ENCODE measurements at regions not wholly inside any gene's neighbourhood (a gene's known extent, or its start where the extent isn't known, plus 50 kb on each side); places are given as distances from the start of the nearest gene placed in this dataset.

DNA sequence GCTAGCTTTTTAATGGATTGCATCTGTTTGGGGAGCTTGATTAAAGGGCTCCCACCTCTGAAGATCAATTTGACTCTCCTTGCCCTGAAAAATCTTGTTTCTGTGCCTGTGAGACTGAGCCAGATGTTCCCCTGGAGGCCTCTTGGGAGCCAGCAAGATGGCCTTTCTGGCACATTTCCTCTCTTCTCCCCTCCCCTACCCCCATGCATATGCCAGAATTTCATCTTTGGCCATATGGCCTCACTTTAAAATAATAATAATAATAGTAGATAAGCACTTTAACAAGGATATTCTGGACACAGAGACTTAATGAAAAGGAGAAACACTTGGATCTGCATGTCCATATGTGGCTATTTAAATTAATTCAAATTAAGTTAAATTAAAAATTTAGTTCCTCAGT lies 144.1 kb upstream of the CES5A start:
- Mint-ChIP-seq H3K27ac (ENCODE audit: unreplicated experiment) (no peak overlapping the region), H3K4me1 (ENCODE audit: low read depth) (no peaks in the 10 kb centered on the region), H3K4me3 (ENCODE audit: unreplicated experiment) (no peak overlapping the region), H3K9me3 (ENCODE audit: low read depth) (peaks cover 2% of the 10 kb centered on the region), H3K36me3 (ENCODE audit: low read depth) (no peaks in the 10 kb centered on the region), H3K27me3 (ENCODE audit: low read depth) (no peaks in the 10 kb centered on the region)
- DNase-seq (ENCODE audit: low spot score) = no peak
- TF ChIP-seq, protein P1, sequence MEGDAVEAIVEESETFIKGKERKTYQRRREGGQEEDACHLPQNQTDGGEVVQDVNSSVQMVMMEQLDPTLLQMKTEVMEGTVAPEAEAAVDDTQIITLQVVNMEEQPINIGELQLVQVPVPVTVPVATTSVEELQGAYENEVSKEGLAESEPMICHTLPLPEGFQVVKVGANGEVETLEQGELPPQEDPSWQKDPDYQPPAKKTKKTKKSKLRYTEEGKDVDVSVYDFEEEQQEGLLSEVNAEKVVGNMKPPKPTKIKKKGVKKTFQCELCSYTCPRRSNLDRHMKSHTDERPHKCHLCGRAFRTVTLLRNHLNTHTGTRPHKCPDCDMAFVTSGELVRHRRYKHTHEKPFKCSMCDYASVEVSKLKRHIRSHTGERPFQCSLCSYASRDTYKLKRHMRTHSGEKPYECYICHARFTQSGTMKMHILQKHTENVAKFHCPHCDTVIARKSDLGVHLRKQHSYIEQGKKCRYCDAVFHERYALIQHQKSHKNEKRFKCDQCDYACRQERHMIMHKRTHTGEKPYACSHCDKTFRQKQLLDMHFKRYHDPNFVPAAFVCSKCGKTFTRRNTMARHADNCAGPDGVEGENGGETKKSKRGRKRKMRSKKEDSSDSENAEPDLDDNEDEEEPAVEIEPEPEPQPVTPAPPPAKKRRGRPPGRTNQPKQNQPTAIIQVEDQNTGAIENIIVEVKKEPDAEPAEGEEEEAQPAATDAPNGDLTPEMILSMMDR (IDR thresholded peaks at IDR 0.05) = no peak

DNA sequence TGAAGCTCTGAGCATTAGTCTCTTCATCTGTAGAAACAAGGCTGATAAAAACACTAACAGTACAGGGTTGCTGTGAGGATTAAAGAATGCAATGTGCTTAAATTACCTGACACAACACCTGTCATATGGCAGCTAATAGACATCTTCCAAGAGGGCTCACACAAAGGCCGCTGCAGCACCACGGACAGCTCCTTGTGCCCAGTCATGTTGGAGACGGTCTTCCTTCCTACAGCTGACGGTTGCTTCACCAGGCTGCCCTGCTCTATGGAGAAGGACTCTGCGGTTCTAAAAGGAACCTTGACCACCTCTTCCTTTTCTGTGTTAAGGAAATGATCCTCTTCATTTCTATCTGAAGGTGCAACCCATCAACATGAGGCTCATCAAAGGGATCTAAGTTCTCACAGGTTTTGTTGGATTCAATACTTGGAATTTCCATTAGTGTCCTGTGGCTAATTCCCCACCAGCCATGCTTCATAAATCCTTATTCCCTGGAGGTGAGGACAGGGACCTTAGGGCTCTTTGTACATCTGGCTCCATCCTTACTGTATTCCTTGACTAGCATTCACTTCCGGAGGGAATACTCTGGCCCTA lies 138.9 kb upstream of the CES5A start:
- Mint-ChIP-seq H3K36me3 (ENCODE audit: low read depth) (no peaks in the 10 kb centered on the region), H3K27ac (ENCODE audit: unreplicated experiment) (no peak overlapping the region), H3K4me3 (ENCODE audit: unreplicated experiment) (no peak overlapping the region), H3K9me3 (ENCODE audit: low read depth) (peaks cover 2% of the 10 kb centered on the region), H3K4me1 (ENCODE audit: low read depth) (no peaks in the 10 kb centered on the region), H3K27me3 (ENCODE audit: low read depth) (no peaks in the 10 kb centered on the region)
- TF ChIP-seq, protein P1 (IDR thresholded peaks at IDR 0.05) = no peak
- no peak for DNase-seq (ENCODE audit: low spot score)

DNA sequence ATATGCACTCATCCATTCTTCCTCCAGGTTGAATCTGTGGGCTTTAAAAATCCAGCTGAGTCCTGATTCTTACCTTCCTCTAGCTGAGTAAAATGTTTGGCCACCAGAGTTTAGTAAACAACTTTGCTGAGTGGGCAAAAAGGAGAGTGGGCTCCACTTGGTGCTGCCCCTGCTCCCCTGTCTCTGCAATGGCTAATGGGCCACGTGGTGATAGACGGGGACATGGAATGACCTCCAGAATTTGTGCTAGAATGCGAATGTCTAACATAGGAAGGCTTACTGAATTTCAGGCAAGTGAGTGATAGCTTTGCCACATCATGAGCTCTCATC lies 137.3 kb upstream of the CES5A start:
- Mint-ChIP-seq H3K27ac (ENCODE audit: unreplicated experiment) (no peak overlapping the region), H3K36me3 (ENCODE audit: low read depth) (no peaks in the 10 kb centered on the region), H3K27me3 (ENCODE audit: low read depth) (no peaks in the 10 kb centered on the region), H3K4me1 (ENCODE audit: low read depth) (no peaks in the 10 kb centered on the region), H3K4me3 (ENCODE audit: unreplicated experiment) (no peak overlapping the region), H3K9me3 (ENCODE audit: low read depth) (peaks cover 2% of the 10 kb centered on the region)
- TF ChIP-seq, protein P1 (IDR thresholded peaks at IDR 0.05) = no peak
- no peak for DNase-seq (ENCODE audit: low spot score)

DNA sequence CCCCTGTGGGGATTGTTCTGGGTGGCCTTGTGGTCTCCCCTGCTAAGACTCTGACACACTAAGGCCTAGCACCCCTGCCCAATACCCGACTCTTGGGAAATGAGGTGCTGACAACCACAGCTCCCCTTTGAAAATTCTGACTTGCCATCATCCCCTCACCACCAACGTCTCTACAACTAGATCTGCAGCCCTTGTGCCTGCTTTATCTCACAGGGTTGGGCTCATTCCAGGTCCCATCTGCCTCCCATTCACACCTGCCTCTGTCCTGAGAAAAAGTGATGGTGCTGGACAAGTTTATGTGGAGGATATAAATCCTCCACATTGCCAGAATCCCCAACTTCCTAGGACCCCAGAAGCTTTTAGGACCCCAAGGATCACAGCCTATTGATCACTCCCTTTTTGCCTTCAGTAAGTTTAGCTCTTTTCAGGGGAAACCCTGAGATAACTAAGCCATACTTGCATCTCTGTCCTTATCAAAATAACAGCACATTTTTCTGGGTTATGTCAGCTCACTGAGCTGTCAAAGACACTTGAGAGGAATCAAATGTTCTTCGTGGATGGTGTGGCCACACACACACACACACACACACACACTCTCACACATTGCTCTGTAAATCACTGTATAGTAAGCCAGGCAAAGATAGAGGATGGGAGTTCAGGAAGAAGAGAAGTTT lies 136.8 kb upstream of the CES5A start:
- peaks cover 2% of the 10 kb centered on the region for H3K9me3 Mint-ChIP-seq (ENCODE audit: low read depth)
- H3K36me3 Mint-ChIP-seq (ENCODE audit: low read depth) = no peaks in the 10 kb centered on the region
- no peak overlapping the region for H3K27ac Mint-ChIP-seq (ENCODE audit: unreplicated experiment)
- H3K27me3 Mint-ChIP-seq (ENCODE audit: low read depth) = no peaks in the 10 kb centered on the region
- H3K4me1 Mint-ChIP-seq (ENCODE audit: low read depth) = no peaks in the 10 kb centered on the region
- H3K4me3 Mint-ChIP-seq (ENCODE audit: unreplicated experiment) = no peak overlapping the region
- TF ChIP-seq, protein P1 (IDR thresholded peaks at IDR 0.05) = no peak
- no peak for DNase-seq (ENCODE audit: low spot score)

DNA sequence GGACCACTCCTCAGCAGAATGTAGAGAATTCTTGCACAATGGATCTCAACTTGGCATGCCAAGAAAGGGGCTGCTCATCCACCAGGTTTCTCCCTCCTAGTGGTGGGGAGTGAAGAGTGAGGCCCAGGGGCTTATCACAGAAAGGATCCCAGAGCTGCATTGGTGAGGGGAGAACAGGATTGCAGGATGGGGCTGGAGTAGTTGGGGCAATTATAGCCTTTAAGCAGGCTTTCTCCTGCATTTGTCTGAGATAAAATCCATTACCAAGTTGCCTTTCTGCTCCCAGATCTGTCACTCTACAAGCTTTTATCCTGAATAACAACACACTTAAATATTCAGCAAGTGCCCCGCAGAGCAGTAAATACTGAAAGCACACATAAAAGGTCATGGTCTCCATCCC lies 130.8 kb upstream of the CES5A start:
- H3K27ac Mint-ChIP-seq (ENCODE audit: unreplicated experiment) = no peak overlapping the region
- no peaks in the 10 kb centered on the region for H3K4me1 Mint-ChIP-seq (ENCODE audit: low read depth)
- TF ChIP-seq, protein P1 (IDR thresholded peaks at IDR 0.05) = no peak

More for the DNA sequence above, 130.8 kb upstream of the CES5A start:
- no peaks in the 10 kb centered on the region for H3K27me3 Mint-ChIP-seq (ENCODE audit: low read depth)
- H3K36me3 Mint-ChIP-seq (ENCODE audit: low read depth) = no peaks in the 10 kb centered on the region
- DNase-seq (ENCODE audit: low spot score) = no peak
- H3K9me3 Mint-ChIP-seq (ENCODE audit: low read depth) = no peaks in the 10 kb centered on the region
- no peak overlapping the region for H3K4me3 Mint-ChIP-seq (ENCODE audit: unreplicated experiment)

All from chondrocyte (in vitro differentiated cells).